Peyer's patch (tissue), 4 donors: ENCODE measurements at regions not wholly inside any gene's neighbourhood (a gene's known extent, or its start where the extent isn't known, plus 50 kb on each side); places are given as distances from the start of the nearest gene placed in this dataset.

Source experiments
- DNase-seq, 3 donors: peaks; one replicate each; pipeline ENCODE4 v3.0.0-alpha.2; 2017 to 2019
- H3K27ac ChIP-seq, 4 donors: fragments of 200-600 bp; sonication (generic); one replicate each; pipeline ENCODE4 v1.5.1; 2016 to 2019
- H3K27me3 ChIP-seq, 2 donors: fragments of 200-600 bp; sonication (generic); one replicate each; pipeline ENCODE4 v1.5.1; 2019
- H3K36me3 ChIP-seq, 3 donors: fragments of 200-600 bp; sonication (generic); one replicate each; pipeline ENCODE4 v1.5.1; 2016 to 2019
- H3K4me1 ChIP-seq, 4 donors: fragments of 200-600 bp; sonication (generic); one replicate each; pipeline ENCODE4 v1.5.1; 2016 to 2019
- H3K4me3 ChIP-seq, 4 donors: fragments of 200-600 bp; sonication (generic); 1 replicate in 3 of 4; 2 replicates in 1 of 4; pipeline ENCODE4 v1.5.1; 2016 to 2019; ENCODE audit warnings: mild to moderate bottlenecking in 1 of 4
- H3K9me3 ChIP-seq, 4 donors: fragments of 200-600 bp; sonication (generic); one replicate each; pipeline ENCODE4 v1.5.1; 2016 to 2019; ENCODE audit warnings: mild to moderate bottlenecking in 1 of 4
- POLR2A ChIP-seq, 2 donors: fragments of 450-650 bp; IDR thresholded peaks; one replicate each; pipeline ENCODE4 v1.5.1; 2017; ENCODE audit warnings: antibody characterized with exemption in 2 of 2, mild to moderate bottlenecking in 2 of 2, moderate library complexity in 2 of 2
- TF ChIP-seq, protein P1 (sequence below), 6 experiments: fragments of 450-650 bp in 4 of 6; fragments of 200-600 bp in 2 of 6; sonication (generic) in 1 of 6; IDR thresholded peaks; one replicate each; pipeline ENCODE4 v1.5.1; 2017 to 2019; ENCODE audit warnings: antibody characterized with exemption in 6 of 6, mild to moderate bottlenecking in 3 of 6, moderate library complexity in 1 of 6

- no peak overlapping the region for H3K4me3 ChIP-seq
- H3K27me3 ChIP-seq: no peaks in the 10 kb centered on the region
- H3K27ac ChIP-seq: no peak overlapping the region
- DNase-seq: no peak
- no peaks in the 10 kb centered on the region for H3K36me3 ChIP-seq
- no peaks in the 10 kb centered on the region for H3K9me3 ChIP-seq
- no peaks in the 10 kb centered on the region for H3K4me1 ChIP-seq
- TF ChIP-seq, protein P1, sequence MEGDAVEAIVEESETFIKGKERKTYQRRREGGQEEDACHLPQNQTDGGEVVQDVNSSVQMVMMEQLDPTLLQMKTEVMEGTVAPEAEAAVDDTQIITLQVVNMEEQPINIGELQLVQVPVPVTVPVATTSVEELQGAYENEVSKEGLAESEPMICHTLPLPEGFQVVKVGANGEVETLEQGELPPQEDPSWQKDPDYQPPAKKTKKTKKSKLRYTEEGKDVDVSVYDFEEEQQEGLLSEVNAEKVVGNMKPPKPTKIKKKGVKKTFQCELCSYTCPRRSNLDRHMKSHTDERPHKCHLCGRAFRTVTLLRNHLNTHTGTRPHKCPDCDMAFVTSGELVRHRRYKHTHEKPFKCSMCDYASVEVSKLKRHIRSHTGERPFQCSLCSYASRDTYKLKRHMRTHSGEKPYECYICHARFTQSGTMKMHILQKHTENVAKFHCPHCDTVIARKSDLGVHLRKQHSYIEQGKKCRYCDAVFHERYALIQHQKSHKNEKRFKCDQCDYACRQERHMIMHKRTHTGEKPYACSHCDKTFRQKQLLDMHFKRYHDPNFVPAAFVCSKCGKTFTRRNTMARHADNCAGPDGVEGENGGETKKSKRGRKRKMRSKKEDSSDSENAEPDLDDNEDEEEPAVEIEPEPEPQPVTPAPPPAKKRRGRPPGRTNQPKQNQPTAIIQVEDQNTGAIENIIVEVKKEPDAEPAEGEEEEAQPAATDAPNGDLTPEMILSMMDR (IDR thresholded peaks at IDR 0.05): no peak
- no peak for TF ChIP-seq POLR2A (IDR thresholded peaks at IDR 0.05)
Measured at GRCh38 chr6:18976966-18977365, 589.8 kb downstream of the RNF144B start.

DNA sequence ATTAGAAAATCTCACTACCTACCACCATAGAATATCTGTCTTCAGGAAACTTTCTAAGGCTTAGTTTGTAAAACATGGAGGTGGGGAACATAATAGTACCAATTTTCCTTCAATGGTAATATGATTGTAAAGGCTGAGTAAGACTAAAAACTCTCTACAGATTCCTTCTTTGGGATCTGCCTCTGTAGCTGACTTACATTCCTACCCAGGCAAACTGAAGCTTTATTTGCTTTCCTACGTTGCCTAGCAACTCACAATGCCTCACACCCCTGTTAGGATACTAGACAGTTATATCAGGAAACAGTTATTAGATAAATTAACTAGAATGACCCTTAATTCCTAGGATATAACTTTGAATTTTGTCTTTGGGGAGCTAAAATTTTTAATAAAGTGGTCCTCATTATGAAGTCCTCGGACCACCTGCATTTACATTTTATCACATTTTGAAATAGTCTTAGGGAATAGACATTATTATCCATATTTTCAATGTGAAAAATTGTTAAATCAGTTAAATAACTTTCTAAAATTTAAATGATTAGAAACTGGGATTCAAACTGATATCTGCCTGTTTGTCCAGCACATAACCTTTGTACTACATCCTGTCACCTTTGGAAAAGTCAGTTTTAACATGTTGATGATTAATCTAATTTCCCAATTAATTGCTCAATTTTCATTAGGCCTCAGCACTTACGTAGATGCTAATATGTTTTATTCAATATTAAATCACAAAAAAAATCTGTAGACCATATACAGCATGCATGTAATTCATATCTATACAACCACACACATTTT lies 591.4 kb downstream of the RNF144B start:
- TF ChIP-seq POLR2A (IDR thresholded peaks at IDR 0.05): no peak
- TF ChIP-seq, protein P1 (IDR thresholded peaks at IDR 0.05): no peak
- peak overlapping the region in 1 of 4 donors; percentile 42 for H3K27ac ChIP-seq
- no peak for DNase-seq

GRCh38 chr6:18985061-18985460 lies 597.9 kb downstream of the RNF144B start:
- Histone ChIP-seq H3K27ac (no peak overlapping the region), H3K36me3 (no peaks in the 10 kb centered on the region), H3K27me3 (no peaks in the 10 kb centered on the region), H3K9me3 (no peaks in the 10 kb centered on the region), H3K4me1 (no peaks in the 10 kb centered on the region), H3K4me3 (no peak overlapping the region)
- no peak for TF ChIP-seq POLR2A (IDR thresholded peaks at IDR 0.05)
- TF ChIP-seq, protein P1 (IDR thresholded peaks at IDR 0.05): no peak
- no peak for DNase-seq

More for the DNA sequence above, 591.4 kb downstream of the RNF144B start:
- Histone ChIP-seq H3K36me3 (no peaks in the 10 kb centered on the region), H3K27me3 (no peaks in the 10 kb centered on the region), H3K4me1 (no peaks in the 10 kb centered on the region), H3K9me3 (no peaks in the 10 kb centered on the region), H3K4me3 (no peak overlapping the region)

DNA sequence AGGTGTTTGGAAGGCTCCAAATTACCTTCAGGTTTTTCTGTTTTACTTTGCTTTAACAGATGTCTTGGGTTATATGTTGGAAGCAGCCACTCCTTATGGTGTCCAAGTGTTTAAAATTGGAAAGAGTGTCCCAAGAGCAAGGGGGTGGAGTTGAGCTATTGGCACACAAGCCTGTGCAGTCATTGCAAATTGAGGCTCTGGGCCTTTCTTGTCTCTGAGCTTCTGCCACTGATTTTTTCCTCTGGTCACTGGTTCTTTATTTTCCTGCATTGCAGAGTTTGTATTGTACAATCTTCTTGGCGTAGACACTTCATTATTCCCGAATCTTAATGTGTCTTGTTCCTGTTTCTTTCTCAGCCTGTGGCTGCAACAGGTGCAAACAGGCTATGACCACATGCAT lies 598.8 kb downstream of the RNF144B start:
- no peaks in the 10 kb centered on the region for H3K36me3 ChIP-seq
- no peaks in the 10 kb centered on the region for H3K4me1 ChIP-seq
- H3K9me3 ChIP-seq: no peaks in the 10 kb centered on the region
- no peak overlapping the region for H3K4me3 ChIP-seq
- no peaks in the 10 kb centered on the region for H3K27me3 ChIP-seq
- H3K27ac ChIP-seq: no peak overlapping the region
- DNase-seq: no peak
- no peak for TF ChIP-seq POLR2A (IDR thresholded peaks at IDR 0.05)
- TF ChIP-seq, protein P1 (IDR thresholded peaks at IDR 0.05): no peak

DNA sequence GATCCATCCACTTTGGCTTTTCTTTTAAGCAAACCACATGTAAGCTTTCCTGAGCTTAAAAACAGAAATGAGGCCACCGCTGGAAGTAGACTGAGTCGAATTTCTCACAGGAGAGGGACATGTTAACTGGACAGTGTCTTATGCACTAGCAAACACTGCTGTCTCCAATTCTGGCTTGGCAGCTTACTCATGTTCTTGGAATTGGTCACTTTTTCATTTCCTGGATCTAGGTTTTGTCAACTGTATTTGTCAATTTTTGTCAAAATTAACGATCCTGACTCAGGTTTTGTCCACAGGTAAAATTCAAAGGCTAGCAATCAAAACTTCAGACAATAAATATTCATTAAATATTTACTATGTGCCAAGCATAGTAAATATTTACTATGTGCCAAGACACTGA lies 601.5 kb downstream of the RNF144B start:
- Histone ChIP-seq H3K27ac (no peak overlapping the region), H3K9me3 (no peaks in the 10 kb centered on the region)
- TF ChIP-seq, protein P1 (IDR thresholded peaks at IDR 0.05): no peak
- no peak for TF ChIP-seq POLR2A (IDR thresholded peaks at IDR 0.05)

More for the DNA sequence above, 601.5 kb downstream of the RNF144B start:
- no peaks in the 10 kb centered on the region for H3K27me3 ChIP-seq
- no peak overlapping the region for H3K4me3 ChIP-seq
- DNase-seq: no peak
- H3K4me1 ChIP-seq: no peaks in the 10 kb centered on the region
- no peaks in the 10 kb centered on the region for H3K36me3 ChIP-seq
